MM.1S (cell line): ENCODE measurements at regions not wholly inside any gene's neighbourhood (a gene's known extent, or its start where the extent isn't known, plus 50 kb on each side); places are given as distances from the start of the nearest gene placed in this dataset.
A peak's percentile ranks its signal among the peaks of the same experiment; 100 is the strongest.

Experiments
- DNase-seq: peaks from one replicate; pipeline ENCODE4 v3.0.0-alpha.2; 2015
- H2AFZ ChIP-seq: fragments of 300-600 bp; sonication (generic); 2 replicates; pipeline ENCODE4 v1.6.0; 2016; ENCODE audit warnings: antibody characterized with exemption, low read length
- H3F3A ChIP-seq: fragments of 300-600 bp; sonication (generic); 2 replicates; pipeline ENCODE4 v1.6.1; 2016; ENCODE audit warnings: mild to moderate bottlenecking, antibody characterized with exemption, low read length, moderate library complexity, mixed read lengths; ENCODE audit not compliant: insufficient read depth
- H3K27ac ChIP-seq: fragments of 300-600 bp; sonication (generic); 2 replicates; pipeline ENCODE4 v1.5.1; 2016; ENCODE audit warnings: mild to moderate bottlenecking, low read length
- H3K27me3 ChIP-seq: fragments of 300-600 bp; sonication (generic); replicated peaks from 2 replicates; pipeline ENCODE4 v1.6.0; 2016; ENCODE audit warnings: low read length; ENCODE audit not compliant: insufficient read depth
- H3K36me3 ChIP-seq: fragments of 300-600 bp; sonication (generic); replicated peaks from 2 replicates; pipeline ENCODE4 v1.6.1; 2016; ENCODE audit warnings: mild to moderate bottlenecking, low read length, mixed read lengths; ENCODE audit not compliant: insufficient read depth
- H3K4me1 ChIP-seq: fragments of 300-600 bp; sonication (generic); 2 replicates; pipeline ENCODE4 v1.6.1; 2016; ENCODE audit warnings: low read length, mixed read lengths
- H3K4me2 ChIP-seq: fragments of 300-600 bp; sonication (generic); 2 replicates; pipeline ENCODE4 v1.6.0; 2016; ENCODE audit warnings: low read depth, low read length
- H3K4me3 ChIP-seq: fragments of 300-600 bp; sonication (generic); 2 replicates; pipeline ENCODE4 v1.5.1; 2016; ENCODE audit warnings: low read length, mixed read lengths
- H3K79me2 ChIP-seq: fragments of 300-600 bp; sonication (generic); 2 replicates; pipeline ENCODE4 v1.6.1; 2016; ENCODE audit warnings: mixed run types, low read length, mixed read lengths
- H3K9ac ChIP-seq: fragments of 300-600 bp; sonication (generic); 2 replicates; pipeline ENCODE4 v1.6.1; 2016; ENCODE audit warnings: low read length, mixed read lengths
- H3K9me2 ChIP-seq: fragments of 300-600 bp; sonication (generic); replicated peaks from 2 replicates; pipeline ENCODE4 v1.6.1; 2016; ENCODE audit warnings: mild to moderate bottlenecking, low read length, mixed read lengths; ENCODE audit not compliant: insufficient read depth
- H3K9me3 ChIP-seq: fragments of 300-600 bp; sonication (generic); replicated peaks from 2 replicates; pipeline ENCODE4 v1.6.1; 2016; ENCODE audit warnings: mild to moderate bottlenecking, low read length, mixed read lengths; ENCODE audit not compliant: insufficient read depth
- H4K20me1 ChIP-seq: fragments of 300-600 bp; sonication (generic); 2 replicates; pipeline ENCODE4 v1.6.1; 2016; ENCODE audit warnings: mild to moderate bottlenecking, low read length, moderate library complexity, mixed read lengths; ENCODE audit not compliant: insufficient read depth
- CTCF ChIP-seq: fragments of 300-600 bp; sonication (generic); IDR thresholded peaks from 2 replicates; pipeline ENCODE4 v1.5.1; 2016; ENCODE audit warnings: antibody characterized with exemption, low read length, mixed read lengths
- EZH2 ChIP-seq: fragments of 300-600 bp; sonication (generic); optimal IDR thresholded peaks from 2 replicates; pipeline ENCODE3; 2017; ENCODE audit warnings: low read depth, mild to moderate bottlenecking, antibody characterized with exemption, low read length, mixed read lengths
- EZH2phosphoT487 ChIP-seq: fragments of 300-600 bp; sonication (generic); IDR thresholded peaks from 2 replicates; pipeline ENCODE4 v1.6.1; 2018; ENCODE audit warnings: antibody characterized with exemption, low read length

GRCh38 chr12:126700096-126700495, 1566.9 kb upstream of the TMEM132C start:
- H3K9me2 ChIP-seq: no peaks in the 10 kb centered on the region
- no peak for DNase-seq
- H3K27ac ChIP-seq: no peak overlapping the region
- no peak overlapping the region for H3K4me3 ChIP-seq
- H3K79me2 ChIP-seq: no peaks in the 10 kb centered on the region
- H3K4me1 ChIP-seq: no peaks in the 10 kb centered on the region
- no peak overlapping the region for H3K4me2 ChIP-seq
- no peak overlapping the region for H3K9ac ChIP-seq
- no peaks in the 10 kb centered on the region for H3K36me3 ChIP-seq
- no peak overlapping the region for H2AFZ ChIP-seq
- no peaks in the 10 kb centered on the region for H3F3A ChIP-seq
- H4K20me1 ChIP-seq: no peaks in the 10 kb centered on the region
- no peaks in the 10 kb centered on the region for H3K27me3 ChIP-seq
- no peak for TF ChIP-seq EZH2
- TF ChIP-seq CTCF: no peak
- no peak for TF ChIP-seq EZH2phosphoT487
- no peaks in the 10 kb centered on the region for H3K9me3 ChIP-seq

GRCh38 chr12:126704609-126705008, 1562.4 kb upstream of the TMEM132C start:
- H3K4me1 ChIP-seq: no peaks in the 10 kb centered on the region
- no peaks in the 10 kb centered on the region for H4K20me1 ChIP-seq
- no peak overlapping the region for H3K4me3 ChIP-seq
- H3K27me3 ChIP-seq: no peaks in the 10 kb centered on the region
- H2AFZ ChIP-seq: no peak overlapping the region
- no peaks in the 10 kb centered on the region for H3F3A ChIP-seq
- H3K9ac ChIP-seq: no peak overlapping the region
- no peak overlapping the region for H3K27ac ChIP-seq
- no peaks in the 10 kb centered on the region for H3K36me3 ChIP-seq
- H3K9me3 ChIP-seq: no peaks in the 10 kb centered on the region
- H3K4me2 ChIP-seq: no peak overlapping the region
- no peaks in the 10 kb centered on the region for H3K9me2 ChIP-seq
- no peaks in the 10 kb centered on the region for H3K79me2 ChIP-seq
- TF ChIP-seq CTCF (0 out of 2 replicates have a peak, but pooled peaks have one; percentile 2), EZH2phosphoT487 (no peak), EZH2 (no peak)
- DNase-seq: no peak

GRCh38 chr12:126706300-126706699, 1560.7 kb upstream of the TMEM132C start:
- Histone ChIP-seq H3K9ac (no peak overlapping the region), H4K20me1 (no peaks in the 10 kb centered on the region), H3K4me1 (no peaks in the 10 kb centered on the region), H3K9me3 (no peaks in the 10 kb centered on the region), H3K27ac (no peak overlapping the region), H3K9me2 (no peaks in the 10 kb centered on the region), H3K36me3 (no peaks in the 10 kb centered on the region), H3F3A (no peaks in the 10 kb centered on the region), H3K4me2 (no peak overlapping the region), H3K79me2 (no peaks in the 10 kb centered on the region), H3K27me3 (no peaks in the 10 kb centered on the region), H3K4me3 (no peak overlapping the region), H2AFZ (no peak overlapping the region)
- DNase-seq: no peak
- TF ChIP-seq EZH2: no peak

- H3K9ac ChIP-seq: no peak overlapping the region
- DNase-seq: peak; percentile 30
- no peaks in the 10 kb centered on the region for H4K20me1 ChIP-seq
Measured at GRCh38 chr12:126708492-126708896, 1558.5 kb upstream of the TMEM132C start.

More at GRCh38 chr12:126708492-126708896, 1558.5 kb upstream of the TMEM132C start:
- Histone ChIP-seq H2AFZ (no peak overlapping the region), H3K4me1 (no peaks in the 10 kb centered on the region), H3K4me3 (no peak overlapping the region), H3K36me3 (no peaks in the 10 kb centered on the region), H3K27me3 (no peaks in the 10 kb centered on the region), H3K27ac (no peak overlapping the region), H3K79me2 (no peaks in the 10 kb centered on the region), H3K9me2 (no peaks in the 10 kb centered on the region), H3K9me3 (no peaks in the 10 kb centered on the region), H3F3A (no peaks in the 10 kb centered on the region), H3K4me2 (no peak overlapping the region)
- TF ChIP-seq EZH2phosphoT487 (no peak), EZH2 (no peak), CTCF (no peak)
